ENCODE measurements at regions not wholly inside any gene's neighbourhood (a gene's known extent, or its start where the extent isn't known, plus 50 kb on each side); places are given as distances from the start of the nearest gene placed in this dataset.

DNA sequence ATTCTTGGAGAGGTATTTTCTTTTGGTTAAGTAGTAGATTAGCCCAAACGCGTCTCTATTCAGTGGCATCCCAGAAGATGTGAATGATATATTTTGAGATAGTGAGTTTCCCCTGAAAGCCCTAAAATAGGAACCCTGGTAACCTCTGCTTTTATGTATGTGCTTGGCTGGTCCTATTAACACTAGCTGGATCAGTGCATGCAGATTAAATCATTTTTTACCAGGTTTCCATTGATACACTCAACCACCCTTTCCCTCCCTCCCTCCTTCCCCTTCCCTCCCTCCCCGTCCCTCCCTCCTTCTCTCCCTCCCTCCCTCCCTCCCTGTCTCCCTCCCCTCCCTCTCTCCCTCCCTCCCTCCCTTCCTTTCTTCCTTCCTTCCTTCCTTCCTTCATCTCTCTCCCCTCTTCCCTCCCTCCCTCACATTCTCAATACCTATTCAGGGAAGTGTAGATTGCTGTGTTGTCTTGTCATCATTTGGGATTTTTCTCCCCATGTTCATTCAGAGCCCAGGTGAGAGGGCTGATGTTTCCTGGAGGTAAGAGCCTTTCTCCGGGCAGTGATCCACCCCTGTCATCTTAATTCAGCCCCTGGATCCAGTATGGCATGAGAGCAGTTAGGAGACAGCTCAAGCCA is 406.8 kb downstream of the PRDM2 start:
- no peak for FAIRE-seq

DNA sequence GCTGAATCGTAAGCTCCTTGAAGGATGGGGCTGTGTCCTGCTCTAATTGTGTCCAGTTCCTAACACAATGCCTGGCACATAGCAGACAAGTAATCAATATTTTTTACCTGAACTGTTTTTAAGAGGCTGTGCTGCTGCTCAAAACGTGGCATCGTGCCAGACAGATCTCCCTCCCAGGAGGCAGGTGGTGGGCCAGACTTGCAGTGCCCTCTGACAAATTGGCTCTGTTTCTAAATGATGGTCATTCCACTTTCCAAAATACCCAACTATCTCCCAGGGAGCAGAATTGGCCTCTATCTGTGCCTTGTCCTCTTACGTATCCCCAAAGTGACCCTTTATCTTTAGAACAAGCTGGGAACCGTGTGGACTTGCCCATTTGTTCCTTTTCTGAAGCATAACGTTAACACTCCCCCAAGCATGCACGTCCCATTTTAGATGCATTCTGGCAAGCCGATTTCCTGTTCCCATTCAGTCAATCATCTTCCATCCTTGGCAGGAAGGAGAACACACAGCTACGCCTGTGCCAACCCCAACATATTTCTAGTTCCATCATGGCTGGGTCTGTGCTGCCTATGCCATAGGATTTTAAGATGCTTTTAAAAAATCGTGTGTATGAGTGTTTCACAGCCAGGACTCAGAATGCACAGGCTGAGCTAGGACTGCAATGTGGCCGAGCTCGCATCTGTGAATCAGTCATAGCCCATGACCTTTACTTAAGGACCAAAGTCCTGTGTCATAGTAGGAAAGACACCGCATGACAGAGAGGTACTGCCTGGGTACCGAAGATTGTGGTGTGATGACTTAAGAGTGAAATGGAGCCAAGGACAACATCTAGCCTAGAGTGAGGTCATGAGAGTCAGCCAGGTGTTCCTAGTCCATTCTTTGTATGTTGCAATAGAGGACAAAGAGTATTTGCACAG is 408.6 kb downstream of the PRDM2 start:
- FAIRE-seq = no peak

DNA sequence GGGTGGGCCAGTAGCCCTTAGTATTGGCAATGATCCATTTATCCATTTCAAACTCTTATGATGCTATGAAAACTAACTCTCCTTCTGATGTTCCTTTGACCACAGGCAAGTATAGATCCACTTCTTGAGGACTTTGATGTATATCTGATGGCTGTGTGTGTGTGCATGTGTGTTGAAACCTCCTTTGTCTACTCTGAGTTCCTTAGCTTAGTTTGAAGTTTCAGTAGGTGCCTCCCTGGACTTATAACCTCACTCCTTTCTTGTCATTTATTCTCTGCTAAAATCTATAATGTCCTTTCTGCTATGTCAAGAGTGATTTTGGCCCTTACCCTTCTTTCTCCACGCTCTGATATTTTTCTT is 409.3 kb downstream of the PRDM2 start:
- FAIRE-seq = no peak

DNA sequence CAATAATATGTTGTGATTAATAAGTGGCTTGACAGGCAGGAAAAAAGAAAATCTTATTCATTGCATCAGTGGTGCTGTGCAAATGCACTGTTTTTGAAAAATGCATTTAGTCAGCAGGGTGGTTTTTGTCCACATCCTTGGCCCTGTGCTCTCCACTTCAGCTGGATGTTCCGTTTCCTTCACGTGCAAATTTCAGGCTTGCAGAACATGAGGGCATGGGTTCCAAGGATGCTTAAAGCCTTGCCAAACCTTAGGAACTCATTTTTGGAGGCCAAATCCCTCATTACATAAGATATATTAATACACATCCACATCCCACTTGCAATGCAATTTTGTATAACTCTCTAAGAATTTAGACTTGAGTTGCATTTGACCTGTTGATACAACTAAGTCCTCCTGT is 410.1 kb downstream of the PRDM2 start:
- FAIRE-seq = no peak

DNA sequence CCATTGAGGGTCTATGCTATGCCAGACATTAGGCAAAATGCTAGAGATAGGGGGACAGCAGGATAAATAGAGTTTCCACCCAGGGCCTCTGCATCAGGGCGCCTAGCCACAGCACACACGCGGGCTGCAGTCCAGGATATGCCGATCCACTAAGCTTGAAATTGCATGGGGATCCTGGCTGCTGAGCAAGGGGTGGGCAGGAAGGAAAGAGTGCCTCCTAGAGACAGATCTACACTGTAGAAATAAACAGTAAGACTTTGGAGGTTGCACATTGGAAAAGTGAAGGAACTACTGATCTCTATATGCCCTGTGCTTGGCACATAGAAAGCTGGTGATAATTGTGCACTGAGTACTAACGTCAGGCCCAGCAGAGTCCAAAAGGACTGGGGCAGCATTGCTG is 411.1 kb downstream of the PRDM2 start:
- no peak for FAIRE-seq

DNA sequence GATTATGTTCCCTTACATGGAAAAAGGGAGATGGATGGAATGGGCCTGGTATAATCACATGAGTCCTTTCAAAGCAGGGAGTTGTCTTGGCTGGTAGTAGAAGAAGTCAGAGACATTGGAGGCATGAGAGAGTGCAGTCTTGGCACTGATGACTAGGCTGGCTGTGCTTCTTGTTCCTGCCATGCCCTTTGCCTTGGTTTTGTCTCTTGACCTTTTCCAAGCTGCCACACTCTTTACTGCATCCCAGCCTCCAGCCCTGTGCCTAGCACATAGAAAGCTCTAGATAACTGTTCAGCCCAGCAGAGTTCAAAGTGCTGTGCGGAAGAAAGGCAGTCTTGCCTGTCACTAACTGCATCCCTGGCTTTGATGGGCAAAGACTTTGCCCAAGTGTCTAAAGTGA is 412.6 kb downstream of the PRDM2 start:
- FAIRE-seq = no peak

DNA sequence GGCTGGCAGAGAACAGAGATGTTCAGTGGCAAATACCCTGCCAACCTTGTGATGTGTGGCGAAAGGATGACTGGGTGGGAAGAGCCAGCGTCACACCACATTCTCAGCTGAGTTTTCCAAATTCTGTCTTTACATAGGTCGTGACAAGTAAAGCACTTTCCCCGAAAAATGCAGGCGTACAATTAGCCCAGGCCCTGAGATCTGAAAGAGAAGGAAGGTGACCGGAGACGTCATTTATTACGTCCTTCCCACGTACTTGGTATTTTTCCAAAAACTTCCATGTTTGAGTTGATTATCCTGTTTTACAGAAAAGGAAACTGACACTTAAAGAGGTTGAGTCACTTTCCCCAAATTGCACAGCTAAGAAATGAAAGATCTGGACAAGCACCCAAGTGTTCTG is 413.3 kb downstream of the PRDM2 start:
- FAIRE-seq = no peak

DNA sequence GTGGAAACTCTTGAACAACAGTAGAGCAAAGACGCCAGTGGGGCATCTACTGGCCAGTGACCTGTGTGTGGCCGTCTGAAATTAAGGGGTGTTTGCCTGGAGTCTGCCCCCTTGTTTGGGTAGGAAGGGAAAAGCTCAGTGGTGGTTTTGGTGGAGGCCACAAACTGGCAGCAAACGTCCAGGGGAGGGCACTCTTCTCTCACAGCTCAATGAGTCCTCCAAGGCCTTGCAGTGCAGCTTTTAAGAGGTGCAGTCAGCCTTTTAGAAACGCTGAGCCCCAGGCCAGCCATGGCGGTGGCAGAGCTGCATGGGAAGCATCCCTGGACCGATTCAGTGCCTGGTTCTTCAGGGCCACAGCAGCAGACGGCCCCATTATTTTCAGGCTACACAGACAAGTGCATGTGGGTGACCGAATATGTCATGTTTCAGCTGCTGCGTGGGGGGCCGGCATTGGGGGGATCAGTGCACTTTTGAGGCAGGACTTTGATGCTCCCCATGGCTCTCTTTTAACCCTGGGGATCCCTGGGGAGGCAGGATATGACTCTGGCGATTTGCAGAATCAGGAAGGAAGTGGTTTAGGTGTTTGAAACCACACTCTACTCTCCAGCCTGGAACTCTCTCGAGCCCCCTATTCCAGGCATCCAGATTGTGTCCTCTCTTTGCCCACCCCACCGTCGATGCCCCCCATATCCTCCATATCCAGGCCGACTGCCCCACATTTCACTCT is 414.0 kb downstream of the PRDM2 start:
- FAIRE-seq = no peak

DNA sequence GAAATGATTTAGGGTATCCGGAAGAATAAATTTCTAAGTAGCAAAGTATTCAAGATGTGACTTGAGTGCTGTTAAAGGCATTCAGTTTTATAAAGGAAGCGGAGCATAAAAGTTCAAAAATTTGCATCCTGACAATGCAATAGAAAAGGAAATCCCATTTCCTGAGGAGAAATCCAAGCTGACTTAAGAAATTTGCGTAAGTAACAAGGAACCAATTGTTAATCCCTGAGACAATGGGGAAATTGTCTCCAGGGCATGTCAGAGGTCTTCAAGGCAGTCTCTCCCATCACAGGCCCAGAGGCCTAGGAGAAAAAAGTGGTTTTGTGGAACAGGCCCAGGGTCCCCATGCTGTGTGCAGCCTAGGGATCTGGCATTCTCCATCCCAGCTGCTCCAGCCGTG is 416.0 kb downstream of the PRDM2 start:
- no peak for FAIRE-seq

DNA sequence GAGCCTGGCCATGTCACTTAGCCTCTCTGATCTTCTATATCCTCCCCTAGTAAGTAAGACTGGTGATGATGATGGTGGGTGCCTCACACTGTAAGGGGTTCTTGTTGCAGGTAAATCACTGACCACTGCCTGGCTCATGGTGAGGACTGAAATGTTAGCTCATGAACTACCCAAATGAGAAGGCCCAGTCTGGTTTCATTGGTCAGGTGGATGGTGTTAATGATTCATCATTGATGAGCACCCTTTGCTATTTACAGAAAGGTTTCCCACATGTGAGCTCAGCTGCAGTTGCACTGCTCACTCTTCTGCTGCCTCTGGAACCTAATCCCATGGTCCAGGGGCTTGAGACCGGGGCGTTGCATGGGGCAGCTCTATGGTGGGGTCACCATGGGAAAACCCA is 417.7 kb downstream of the PRDM2 start:
- FAIRE-seq = no peak

DNA sequence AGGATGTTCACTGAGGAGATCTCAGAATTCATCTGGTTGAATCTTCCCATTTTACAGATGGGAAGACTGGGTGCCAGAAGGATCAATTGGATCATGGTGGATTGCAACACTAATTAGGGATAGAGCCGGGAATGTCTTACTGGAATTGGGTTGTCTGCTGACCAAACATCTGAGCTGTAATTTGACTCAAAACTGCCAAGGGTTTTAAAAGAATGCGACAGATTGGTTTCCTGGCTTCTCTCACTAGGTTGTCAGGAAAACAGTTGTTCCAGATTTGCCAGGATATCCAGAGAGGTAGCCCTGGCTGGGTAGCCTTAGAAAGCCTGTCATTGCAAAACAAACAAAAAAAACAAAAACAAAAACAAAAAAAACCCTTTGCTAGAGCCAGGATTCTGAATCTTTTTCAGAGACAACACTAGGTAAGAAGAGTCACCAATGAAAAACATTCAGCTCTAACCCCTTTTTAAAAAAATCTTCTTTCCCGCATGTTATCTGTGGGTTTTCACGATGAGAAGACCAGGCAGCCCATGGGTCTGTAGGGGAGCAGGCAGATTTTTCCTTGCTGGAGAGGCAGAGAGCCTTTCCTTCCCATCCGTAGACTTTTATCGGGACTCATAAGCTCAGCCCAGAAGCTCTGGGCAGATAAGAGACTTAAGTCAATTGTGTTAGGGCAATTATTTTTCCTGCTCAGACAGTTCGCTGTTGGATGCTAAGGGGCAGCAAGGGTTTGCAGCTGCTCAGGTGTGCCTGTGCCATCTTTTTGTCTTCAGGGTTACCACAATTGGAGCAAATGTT is 418.9 kb downstream of the PRDM2 start:
- FAIRE-seq = no peak

DNA sequence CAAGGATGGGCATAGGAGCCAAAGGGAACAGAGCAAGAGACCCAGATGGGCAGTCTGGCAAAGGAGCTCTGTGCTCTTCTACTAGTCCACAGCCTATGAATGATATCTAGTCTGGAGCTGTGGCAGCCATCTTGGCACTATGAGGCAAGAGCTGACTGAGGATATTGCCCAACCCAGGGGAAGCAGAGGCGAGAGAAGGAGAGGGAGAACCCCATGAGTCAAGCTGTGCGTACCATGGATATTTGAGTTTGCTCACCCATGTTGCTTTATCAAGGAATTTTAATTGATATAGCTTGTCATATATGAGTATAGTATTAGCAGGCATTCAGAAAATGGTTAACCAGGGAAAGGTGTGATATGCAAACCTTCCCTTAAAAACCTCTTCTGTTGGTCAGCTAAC is 420.9 kb downstream of the PRDM2 start:
- FAIRE-seq = no peak

DNA sequence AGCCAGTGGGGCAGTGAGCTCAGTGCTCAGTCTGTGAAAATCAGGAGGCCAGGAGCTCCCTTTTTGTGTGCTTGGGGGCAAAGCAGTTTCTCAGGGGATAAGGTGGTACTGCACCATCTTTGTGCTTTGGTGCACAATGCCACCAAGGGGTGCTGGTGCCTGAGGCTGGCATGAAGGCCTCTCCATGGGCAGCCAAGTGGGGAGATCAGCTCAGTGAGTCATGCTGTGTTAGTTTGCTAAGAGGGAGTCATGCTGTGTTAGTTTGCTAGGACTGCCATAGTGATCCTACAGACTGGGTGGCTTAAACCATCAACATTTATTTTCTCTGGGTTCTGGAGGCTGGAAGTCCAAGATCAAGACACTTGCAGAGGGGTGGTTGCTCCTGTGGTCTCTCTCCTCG is 428.1 kb downstream of the PRDM2 start:
- no peak for FAIRE-seq

DNA sequence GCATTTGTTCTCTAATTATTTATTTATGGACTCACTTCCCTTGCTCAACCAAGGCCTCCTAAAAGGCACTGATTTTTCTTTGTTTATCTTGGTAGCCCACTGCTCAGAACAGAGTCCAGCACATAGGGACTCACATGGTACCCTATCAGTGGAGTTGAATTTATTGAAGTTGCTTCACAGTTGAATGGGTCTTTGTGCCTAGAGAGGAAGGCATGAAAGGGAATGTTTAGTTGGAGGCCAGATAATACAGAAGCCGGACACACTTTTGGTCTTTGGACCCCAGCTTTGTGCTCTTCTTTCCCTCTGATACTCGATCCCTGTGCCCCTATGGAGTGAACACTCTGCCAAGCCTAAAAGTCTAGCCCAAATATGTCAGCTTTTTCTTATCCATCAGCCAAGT is 429.0 kb downstream of the PRDM2 start:
- FAIRE-seq = no peak

DNA sequence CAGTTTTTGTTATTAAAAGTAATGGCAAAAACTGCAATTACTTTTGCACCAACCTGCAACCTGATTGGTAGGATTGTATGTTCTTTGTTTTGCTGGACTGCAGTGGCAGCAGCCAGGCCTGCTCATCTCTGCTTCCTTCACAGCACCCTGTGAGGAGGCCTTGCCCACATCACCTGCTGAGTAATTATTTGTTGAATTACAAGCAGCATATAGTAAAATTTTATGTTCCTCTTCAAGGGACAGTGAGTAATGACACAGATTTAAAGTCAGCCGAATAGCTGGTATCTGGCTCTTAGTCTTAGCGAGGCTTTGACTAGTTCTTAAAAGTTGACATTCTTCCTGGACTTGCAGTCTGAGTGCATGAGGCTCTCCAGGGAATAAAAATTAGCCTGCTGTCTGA is 435.1 kb downstream of the PRDM2 start:
- no peak for FAIRE-seq

DNA sequence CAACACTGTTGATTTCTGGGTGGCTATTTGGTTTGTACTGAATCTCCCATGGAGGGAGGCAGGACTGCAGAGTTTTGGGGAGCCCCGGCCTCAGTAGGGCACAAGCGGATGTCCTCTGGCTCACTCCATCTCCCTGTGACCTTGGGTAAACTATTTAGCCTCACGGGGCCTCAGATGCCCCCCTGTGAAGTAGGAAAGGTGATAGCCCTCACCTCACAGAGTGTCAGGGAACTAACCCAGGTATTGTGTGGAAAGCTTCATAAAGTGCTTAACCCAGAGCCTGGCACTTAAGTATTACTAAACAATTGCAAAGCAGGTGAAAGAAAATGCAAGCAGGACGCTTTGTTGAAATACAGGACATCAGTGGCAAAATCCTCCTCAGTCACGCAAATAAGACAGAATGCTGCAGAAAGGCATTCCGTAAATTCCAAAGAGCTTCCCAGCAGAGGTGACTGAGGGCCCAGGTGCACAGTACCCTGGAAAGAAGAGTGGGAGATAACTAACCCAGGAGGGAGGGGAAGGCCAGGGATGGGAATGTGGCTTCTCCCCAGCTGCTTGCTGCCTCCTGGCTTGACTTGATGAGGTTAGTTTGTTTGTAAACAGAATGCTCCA is 436.3 kb downstream of the PRDM2 start:
- FAIRE-seq = no peak

DNA sequence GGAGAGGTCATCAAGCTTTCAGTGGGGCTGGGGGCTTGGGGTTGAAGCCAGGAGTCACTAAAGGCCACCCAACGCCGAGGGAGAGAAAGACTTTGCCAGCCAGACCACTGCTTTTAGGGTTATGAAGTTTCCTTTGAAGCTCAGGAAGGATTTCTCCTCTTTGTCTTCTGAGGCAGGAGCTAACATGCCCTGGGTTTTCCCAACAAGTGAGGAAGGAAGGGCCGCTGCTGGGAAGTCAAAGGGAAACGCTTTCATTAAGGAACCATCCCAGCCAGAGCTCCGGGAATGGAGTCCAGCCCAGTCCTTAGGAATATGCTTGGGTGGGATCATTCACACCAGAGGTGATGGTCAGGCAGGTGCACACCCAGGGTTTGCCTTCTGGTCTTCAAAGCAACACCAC is 436.9 kb downstream of the PRDM2 start:
- FAIRE-seq = no peak

DNA sequence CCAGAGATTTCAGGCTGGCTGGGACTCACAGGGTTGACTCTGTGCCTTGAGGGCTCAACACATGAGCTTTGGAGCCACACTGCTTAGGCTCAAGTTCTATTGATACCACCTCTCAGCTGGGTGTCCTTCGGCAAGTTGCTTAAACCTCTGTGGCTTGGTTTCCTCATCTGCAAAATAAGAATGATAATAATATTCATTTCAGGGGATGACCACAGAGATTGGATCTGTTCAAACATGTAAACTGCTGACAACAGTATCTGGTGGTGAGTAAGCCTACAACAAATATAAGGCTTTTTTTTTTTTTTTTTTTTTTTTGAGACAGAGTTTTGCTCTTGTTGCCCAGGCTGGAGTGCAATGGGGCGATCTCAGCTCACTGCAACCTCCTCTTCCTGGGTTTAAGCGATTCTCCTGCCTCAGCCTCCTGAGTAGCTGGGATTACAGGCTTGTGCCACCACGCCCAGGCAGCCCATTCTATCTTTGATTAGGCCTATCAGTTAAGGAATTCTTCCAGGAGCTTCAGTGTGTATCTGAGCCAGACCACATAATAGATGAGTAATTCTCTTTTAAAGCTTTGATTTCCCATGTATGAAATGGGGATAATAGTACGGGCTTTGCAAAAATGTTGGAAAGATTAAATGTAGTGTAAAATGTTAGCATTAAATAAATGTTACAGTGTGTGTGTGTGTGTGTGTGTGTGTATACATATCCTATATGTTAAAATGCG is 437.6 kb downstream of the PRDM2 start:
- FAIRE-seq = no peak

DNA sequence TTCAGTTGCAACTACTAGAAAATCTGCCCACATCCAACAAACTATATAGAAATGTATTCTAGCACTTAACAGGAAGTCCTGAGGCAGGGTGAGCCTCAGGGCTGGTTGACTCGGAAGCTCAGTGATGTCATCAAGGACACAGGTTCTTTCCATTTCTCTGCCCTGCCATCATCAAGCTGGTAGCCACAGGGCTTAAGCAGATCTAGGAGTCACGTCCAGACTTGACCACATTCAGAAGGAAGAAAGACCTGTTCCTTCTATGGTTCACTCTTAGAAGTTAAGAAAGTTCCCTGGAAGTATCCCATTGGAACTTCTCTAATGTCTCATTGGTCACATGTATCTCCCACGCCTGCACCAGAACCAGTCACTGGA is 438.1 kb downstream of the PRDM2 start:
- no peak for FAIRE-seq

DNA sequence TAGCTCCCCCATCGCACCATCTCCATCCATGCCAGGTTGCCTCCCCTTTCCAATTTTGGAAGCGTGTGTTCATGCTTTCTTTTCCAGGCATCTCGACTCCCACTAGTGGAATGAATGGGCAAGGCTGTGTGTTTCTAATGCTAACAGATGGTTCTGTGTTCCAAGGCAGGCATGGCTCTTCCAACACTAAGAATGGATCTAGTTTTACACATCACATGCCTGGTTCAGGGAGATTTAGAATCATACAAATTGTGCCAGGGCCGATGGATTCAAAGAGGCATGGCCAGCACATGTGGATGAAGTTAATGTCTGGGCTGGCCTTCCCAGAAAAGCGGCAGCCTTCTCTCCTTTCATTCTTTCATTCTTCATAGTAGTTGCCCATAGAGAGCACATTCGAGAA is 438.7 kb downstream of the PRDM2 start:
- FAIRE-seq = no peak

DNA sequence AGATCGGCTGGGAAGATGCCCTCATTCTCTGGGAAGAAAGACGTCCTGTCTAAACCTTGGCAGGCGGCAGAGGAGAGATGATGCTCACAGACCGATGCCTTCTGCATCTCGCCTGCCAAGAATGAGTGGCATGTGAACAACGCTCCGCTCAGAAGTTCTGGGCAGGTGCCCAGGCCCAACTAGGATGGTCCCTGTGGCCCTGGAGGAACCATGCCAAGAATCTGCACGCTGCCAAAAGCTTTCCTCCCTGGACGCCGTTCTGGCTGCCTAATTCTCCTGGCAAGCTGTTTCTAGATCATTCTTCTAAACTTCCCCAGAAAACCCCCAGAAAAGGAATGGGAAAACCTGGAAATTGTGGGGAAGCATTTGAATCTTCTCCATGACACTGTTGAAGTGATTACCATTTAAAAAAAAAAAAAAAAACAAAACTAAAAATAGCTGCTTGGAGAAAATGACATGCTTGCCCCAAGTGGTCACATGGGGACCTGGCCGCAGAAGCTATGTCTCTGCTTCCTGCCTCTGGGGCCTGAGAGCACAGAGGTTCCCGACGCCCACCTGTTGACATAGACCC is 440.9 kb downstream of the PRDM2 start:
- no peak for FAIRE-seq

DNA sequence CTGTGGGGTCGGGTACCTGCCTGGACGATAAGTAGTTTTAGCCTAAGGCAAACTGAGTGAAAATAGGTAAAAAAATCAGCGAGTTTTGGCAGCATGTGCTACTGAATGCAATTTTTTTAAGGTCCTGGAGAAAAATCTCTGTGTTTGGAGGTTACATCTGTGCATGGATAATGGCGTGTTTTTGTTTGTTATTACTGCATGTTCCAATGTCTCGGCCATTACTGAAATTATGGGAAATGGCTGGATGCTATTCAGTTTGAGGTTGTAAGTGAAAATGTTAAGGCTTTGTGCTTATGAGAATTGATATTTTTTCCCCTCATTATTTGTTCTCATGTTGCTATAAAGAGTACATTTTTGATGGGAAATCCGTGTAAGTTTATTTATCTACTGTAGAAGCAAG is 441.7 kb downstream of the PRDM2 start:
- no peak for FAIRE-seq
